SK-N-SH (cell line): ENCODE measurements at regions not wholly inside any gene's neighbourhood (a gene's known extent, or its start where the extent isn't known, plus 50 kb on each side); places are given as distances from the start of the nearest gene placed in this dataset.

Source experiments
- CTCF ChIA-PET: fragments of 300-600, 350-600 bp; formaldehyde crosslinking; extraction: SDS; loops from one replicate; lab custom pipeline; 2021; lab: Yijun Ruan, JAX
- POLR2A ChIA-PET: fragments of 350-600 bp; sonication (Branson Sonifier 250); formaldehyde crosslinking; extraction: SDS; loops from one replicate; lab custom pipeline; 2020; ENCODE audit warnings: antibody characterized with exemption, inconsistent platforms; lab: Yijun Ruan, JAX
- DNase-seq: peaks from one replicate; pipeline ENCODE4 v3.0.0; 2012
- H2AFZ ChIP-seq: fragments of 200-600 bp; sonication (generic); 2 replicates; pipeline ENCODE4 v1.8.1; 2016; ENCODE audit warnings: antibody characterized with exemption, mild to moderate bottlenecking, low read depth
- H3F3A ChIP-seq: fragments of 200-600 bp; sonication (generic); replicated peaks from 2 replicates; pipeline ENCODE3; 2016; ENCODE audit warnings: antibody characterized with exemption, mild to moderate bottlenecking; ENCODE audit not compliant: insufficient read depth
- H3K27ac ChIP-seq, 2 experiments: fragments of 200-500 bp in 1 of 2; fragments of 200-600 bp in 1 of 2; sonication (Bioruptor generic) in 1 of 2; sonication (generic), shearing (Covaris generic) in 1 of 2; 2 replicates each; pipeline versions ENCODE4 v1.5.1 to v1.6.1; 2014 to 2016; ENCODE audit warnings: low read depth in 2 of 2, inconsistent platforms in 1 of 2, low read length in 1 of 2, mild to moderate bottlenecking in 1 of 2, mixed read lengths in 1 of 2
- H3K27me3 ChIP-seq: fragments of 200-600 bp; sonication (generic), shearing (Covaris generic); 2 replicates; pipeline ENCODE4 v1.6.1; 2016; ENCODE audit warnings: mixed run types; ENCODE audit not compliant: insufficient read depth
- H3K36me3 ChIP-seq, 2 experiments: fragments of 200-500 bp in 1 of 2; fragments of 200-600 bp in 1 of 2; sonication (Bioruptor generic) in 1 of 2; sonication (generic) in 1 of 2; replicated peaks in 1 of 2; 2 replicates each; pipeline versions ENCODE3 to v1.5.1; 2014 to 2016; ENCODE audit warnings: low read length in 1 of 2, mild to moderate bottlenecking in 1 of 2; ENCODE audit not compliant: insufficient read depth in 2 of 2, control insufficient read depth in 1 of 2
- H3K4me1 ChIP-seq, 2 experiments: fragments of 200-500 bp in 1 of 2; fragments of 200-600 bp in 1 of 2; sonication (Bioruptor generic) in 1 of 2; sonication (generic), shearing (Covaris generic) in 1 of 2; 2 replicates each; pipeline versions ENCODE4 v1.5.1 to v1.6.1; 2014 to 2016; ENCODE audit warnings: low read depth in 1 of 2, low read length in 1 of 2, mixed run types in 1 of 2; ENCODE audit not compliant: insufficient read depth in 2 of 2, control insufficient read depth in 1 of 2
- H3K4me2 ChIP-seq: fragments of 200-600 bp; sonication (generic), shearing (Covaris generic); 2 replicates; pipeline ENCODE4 v1.6.1; 2017; ENCODE audit warnings: mixed run types
- H3K4me3 ChIP-seq, 2 experiments: fragments of 200-500 bp in 1 of 2; fragments of 200-600 bp in 1 of 2; sonication (Bioruptor generic) in 1 of 2; sonication (generic), shearing (Covaris generic) in 1 of 2; 2 replicates each; pipeline versions ENCODE4 v1.5.1 to v1.8.1; 2014 to 2016; ENCODE audit warnings: low read depth in 2 of 2, inconsistent platforms in 1 of 2, low read length in 1 of 2, mild to moderate bottlenecking in 1 of 2, mixed read lengths in 1 of 2, moderate library complexity in 1 of 2
- H3K79me2 ChIP-seq: fragments of 200-600 bp; sonication (generic); 2 replicates; pipeline ENCODE4 v1.8.1; 2017; ENCODE audit warnings: mild to moderate bottlenecking; ENCODE audit not compliant: insufficient read depth
- H3K9ac ChIP-seq: fragments of 200-600 bp; sonication (generic); 2 replicates; pipeline ENCODE4 v1.6.1; 2017; ENCODE audit warnings: mixed run types
- H3K9me2 ChIP-seq: fragments of 200-600 bp; sonication (generic); 2 replicates; pipeline ENCODE4 v1.6.1; 2017; ENCODE audit warnings: mixed run types
- H3K9me3 ChIP-seq: fragments of 200-600 bp; sonication (generic); 2 replicates; pipeline ENCODE4 v1.6.1; 2017; ENCODE audit warnings: mixed run types, mild to moderate bottlenecking, moderate library complexity
- H4K20me1 ChIP-seq: fragments of 200-600 bp; sonication (generic); 2 replicates; pipeline ENCODE4 v1.6.1; 2017; ENCODE audit warnings: mild to moderate bottlenecking, mixed run types; ENCODE audit not compliant: insufficient read depth
- CHD2 ChIP-seq: fragments of 150-350 bp; IDR thresholded peaks from 2 replicates; pipeline ENCODE4 v1.6.1; 2018; ENCODE audit warnings: low read length; ENCODE audit not compliant: partially characterized antibody
- EZH2phosphoT487 ChIP-seq: fragments of 200-600 bp; sonication (generic); IDR thresholded peaks from 2 replicates; pipeline ENCODE4 v1.6.1; 2017; ENCODE audit warnings: low read depth, mixed run types, mild to moderate bottlenecking, antibody characterized with exemption, moderate library complexity, borderline replicate concordance
- FOSL2 ChIP-seq: IDR thresholded peaks from 2 replicates; pipeline ENCODE4 v1.4.0; 2012; ENCODE audit warnings: low read depth, mild to moderate bottlenecking, moderate library complexity, borderline replicate concordance
- FOXM1 ChIP-seq: IDR thresholded peaks from 2 replicates; pipeline ENCODE4 v1.4.0; 2012; ENCODE audit warnings: low read depth, mild to moderate bottlenecking
- JUND ChIP-seq: IDR thresholded peaks from 2 replicates; pipeline ENCODE4 v1.4.0; 2012
- MEF2A ChIP-seq: IDR thresholded peaks from 2 replicates; pipeline ENCODE4 v1.4.0; 2012; ENCODE audit warnings: low read depth, borderline replicate concordance
- MXI1 ChIP-seq: IDR thresholded peaks from 2 replicates; pipeline ENCODE4 v1.6.1; 2012; ENCODE audit warnings: mild to moderate bottlenecking, low read depth, low read length, improper control_type of control experiment
- NFIC ChIP-seq: IDR thresholded peaks from 2 replicates; pipeline ENCODE4 v1.4.0; 2012; ENCODE audit warnings: borderline replicate concordance
- NRF1 ChIP-seq: IDR thresholded peaks from 2 replicates; pipeline ENCODE4 v1.6.1; 2012; ENCODE audit warnings: low read depth, mild to moderate bottlenecking, low read length
- POLR2AphosphoS5 ChIP-seq: IDR thresholded peaks from 2 replicates; pipeline ENCODE4 v1.6.1; 2012; ENCODE audit warnings: low read depth, low read length
- RAD21 ChIP-seq: IDR thresholded peaks from 2 replicates; pipeline ENCODE4 v1.6.1; 2012; ENCODE audit warnings: mild to moderate bottlenecking, low read length
- RCOR1 ChIP-seq: fragments of 150-350 bp; IDR thresholded peaks from 2 replicates; pipeline ENCODE4 v1.6.1; 2017; ENCODE audit warnings: antibody characterized with exemption, low read length
- RFX5 ChIP-seq: IDR thresholded peaks from 2 replicates; pipeline ENCODE4 v1.6.1; 2012; ENCODE audit warnings: mild to moderate bottlenecking, improper control_type of control experiment, low read length
- SIN3A ChIP-seq: IDR thresholded peaks from 2 replicates; pipeline ENCODE4 v1.6.1; 2012; ENCODE audit warnings: low read depth, mild to moderate bottlenecking, low read length, moderate library complexity, borderline replicate concordance
- SMC3 ChIP-seq: IDR thresholded peaks from 2 replicates; pipeline ENCODE4 v1.6.1; 2012; ENCODE audit warnings: low read depth, low read length, improper control_type of control experiment
- TAF1 ChIP-seq: IDR thresholded peaks from 2 replicates; pipeline ENCODE4 v1.6.1; 2012; ENCODE audit warnings: low read depth, mild to moderate bottlenecking, low read length, moderate library complexity, borderline replicate concordance
- TCF12 ChIP-seq: IDR thresholded peaks from 2 replicates; pipeline ENCODE4 v1.4.0; 2012
- TEAD4 ChIP-seq: IDR thresholded peaks from 2 replicates; pipeline ENCODE4 v1.4.0; 2012; ENCODE audit warnings: mild to moderate bottlenecking, borderline replicate concordance; ENCODE audit not compliant: insufficient read depth
- WGBS: methylation state at CpG from one replicate; pipeline ENCODE4 v1.1.6; 2017; ENCODE audit warnings: low lambda C conversion rate; 5-methylcytosine and 5-hydroxymethylcytosine counted together
- TF ChIP-seq, protein P1 (sequence below): fragments of 150-350 bp; IDR thresholded peaks from 2 replicates; pipeline ENCODE4 v1.6.1; 2017; ENCODE audit warnings: antibody characterized with exemption, low read length, low read depth, borderline replicate concordance
- TF ChIP-seq, protein P2 (sequence below): fragments of 200-600 bp; sonication (generic); IDR thresholded peaks from 2 replicates; pipeline ENCODE4 v1.6.1; 2017; ENCODE audit warnings: antibody characterized with exemption, mild to moderate bottlenecking, moderate library complexity
- TF ChIP-seq, protein P3 (sequence below): fragments of 150-350 bp; IDR thresholded peaks from 2 replicates; pipeline ENCODE4 v1.6.1; 2016; ENCODE audit warnings: mild to moderate bottlenecking, low read depth, low read length
- TF ChIP-seq, protein P4 (sequence below): IDR thresholded peaks from 2 replicates; pipeline ENCODE4 v1.4.0; 2012; ENCODE audit warnings: low read depth, borderline replicate concordance

DNA sequence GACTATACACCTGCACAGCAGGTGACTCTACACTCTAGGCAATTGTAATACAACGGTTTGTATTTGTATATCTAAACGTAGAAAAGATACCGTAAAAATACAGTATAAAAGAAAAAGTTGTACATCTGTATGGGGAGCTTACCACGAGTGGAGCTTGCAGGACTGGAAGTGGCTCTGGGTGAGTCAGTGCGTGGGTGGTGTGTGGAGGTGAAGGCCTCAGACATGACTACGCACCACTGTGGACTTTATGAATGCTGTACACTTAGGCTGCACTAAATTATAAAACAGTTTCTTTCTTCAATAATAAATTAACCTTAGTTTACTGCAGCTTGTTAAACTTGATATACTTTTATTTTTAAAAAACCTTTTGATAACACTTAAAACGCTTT is 85.0 kb upstream of the FAT1 start:
- no peak for DNase-seq
- ChIA-PET POLR2A (no interaction called here), CTCF (no interaction called here)
- H3K9me3 ChIP-seq: no peaks in the 10 kb centered on the region; the same call in 1 of the 2 replicates
- no peaks in the 10 kb centered on the region for H3K36me3 ChIP-seq
- peak overlapping the region; percentile 39; the same call in 1 of the 2 replicates for H3K4me2 ChIP-seq
- H3K9me2 ChIP-seq: no peaks in the 10 kb centered on the region
- H4K20me1 ChIP-seq: no peaks in the 10 kb centered on the region
- WGBS: 39% methylated on average over 7 of the region's 7 CpGs
- no peaks in the 10 kb centered on the region for H3K4me1 ChIP-seq
- H3F3A ChIP-seq: no peaks in the 10 kb centered on the region
- no peak for TF ChIP-seq NFIC
- TF ChIP-seq, protein P1, sequence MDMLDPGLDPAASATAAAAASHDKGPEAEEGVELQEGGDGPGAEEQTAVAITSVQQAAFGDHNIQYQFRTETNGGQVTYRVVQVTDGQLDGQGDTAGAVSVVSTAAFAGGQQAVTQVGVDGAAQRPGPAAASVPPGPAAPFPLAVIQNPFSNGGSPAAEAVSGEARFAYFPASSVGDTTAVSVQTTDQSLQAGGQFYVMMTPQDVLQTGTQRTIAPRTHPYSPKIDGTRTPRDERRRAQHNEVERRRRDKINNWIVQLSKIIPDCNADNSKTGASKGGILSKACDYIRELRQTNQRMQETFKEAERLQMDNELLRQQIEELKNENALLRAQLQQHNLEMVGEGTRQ: no peak
- no peak for TF ChIP-seq RAD21
- TF ChIP-seq JUND: no peak
- TF ChIP-seq, protein P2, sequence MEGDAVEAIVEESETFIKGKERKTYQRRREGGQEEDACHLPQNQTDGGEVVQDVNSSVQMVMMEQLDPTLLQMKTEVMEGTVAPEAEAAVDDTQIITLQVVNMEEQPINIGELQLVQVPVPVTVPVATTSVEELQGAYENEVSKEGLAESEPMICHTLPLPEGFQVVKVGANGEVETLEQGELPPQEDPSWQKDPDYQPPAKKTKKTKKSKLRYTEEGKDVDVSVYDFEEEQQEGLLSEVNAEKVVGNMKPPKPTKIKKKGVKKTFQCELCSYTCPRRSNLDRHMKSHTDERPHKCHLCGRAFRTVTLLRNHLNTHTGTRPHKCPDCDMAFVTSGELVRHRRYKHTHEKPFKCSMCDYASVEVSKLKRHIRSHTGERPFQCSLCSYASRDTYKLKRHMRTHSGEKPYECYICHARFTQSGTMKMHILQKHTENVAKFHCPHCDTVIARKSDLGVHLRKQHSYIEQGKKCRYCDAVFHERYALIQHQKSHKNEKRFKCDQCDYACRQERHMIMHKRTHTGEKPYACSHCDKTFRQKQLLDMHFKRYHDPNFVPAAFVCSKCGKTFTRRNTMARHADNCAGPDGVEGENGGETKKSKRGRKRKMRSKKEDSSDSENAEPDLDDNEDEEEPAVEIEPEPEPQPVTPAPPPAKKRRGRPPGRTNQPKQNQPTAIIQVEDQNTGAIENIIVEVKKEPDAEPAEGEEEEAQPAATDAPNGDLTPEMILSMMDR: no peak
- TF ChIP-seq CHD2: no peak
- TF ChIP-seq, protein P3, sequence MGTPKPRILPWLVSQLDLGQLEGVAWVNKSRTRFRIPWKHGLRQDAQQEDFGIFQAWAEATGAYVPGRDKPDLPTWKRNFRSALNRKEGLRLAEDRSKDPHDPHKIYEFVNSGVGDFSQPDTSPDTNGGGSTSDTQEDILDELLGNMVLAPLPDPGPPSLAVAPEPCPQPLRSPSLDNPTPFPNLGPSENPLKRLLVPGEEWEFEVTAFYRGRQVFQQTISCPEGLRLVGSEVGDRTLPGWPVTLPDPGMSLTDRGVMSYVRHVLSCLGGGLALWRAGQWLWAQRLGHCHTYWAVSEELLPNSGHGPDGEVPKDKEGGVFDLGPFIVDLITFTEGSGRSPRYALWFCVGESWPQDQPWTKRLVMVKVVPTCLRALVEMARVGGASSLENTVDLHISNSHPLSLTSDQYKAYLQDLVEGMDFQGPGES: no peak
- no peak for TF ChIP-seq FOSL2
- no peak for TF ChIP-seq FOXM1
- TF ChIP-seq MEF2A: no peak
- no peak for TF ChIP-seq TEAD4
- H3K27me3 ChIP-seq: no peaks in the 10 kb centered on the region
- H2AFZ ChIP-seq: peak overlapping the region; percentile 56; the same call in 1 of the 2 replicates
- H3K4me3 ChIP-seq: no peak overlapping the region
- H3K9ac ChIP-seq: no peak overlapping the region
- no peaks in the 10 kb centered on the region for H3K79me2 ChIP-seq
- no peak overlapping the region for H3K27ac ChIP-seq

DNA sequence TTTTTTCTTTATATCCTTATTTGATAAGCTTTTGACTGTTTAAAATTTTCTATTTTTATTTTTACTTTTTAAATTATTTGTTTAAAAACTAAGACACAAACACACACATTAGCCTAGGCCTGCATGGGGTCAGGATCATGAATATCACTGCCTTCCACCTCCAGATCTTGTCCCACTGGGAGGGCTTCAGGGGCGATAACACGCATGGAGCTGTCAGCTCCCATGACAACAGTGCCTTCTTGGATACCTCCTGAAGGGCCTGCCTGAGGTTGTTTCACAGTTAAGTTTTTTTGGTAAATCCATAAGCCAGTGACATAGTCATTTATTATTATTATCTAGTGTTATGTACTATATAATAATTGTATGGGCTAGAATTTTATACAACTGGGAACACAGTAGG is 85.4 kb upstream of the FAT1 start:
- H2AFZ ChIP-seq: no peak overlapping the region
- CTCF ChIA-PET: no interaction called here
- H3K4me2 ChIP-seq: no peak overlapping the region
- TF ChIP-seq FOXM1: no peak
- no peak for TF ChIP-seq TCF12
- no peak for TF ChIP-seq RFX5
- no peak for TF ChIP-seq POLR2AphosphoS5
- TF ChIP-seq, protein P4, sequence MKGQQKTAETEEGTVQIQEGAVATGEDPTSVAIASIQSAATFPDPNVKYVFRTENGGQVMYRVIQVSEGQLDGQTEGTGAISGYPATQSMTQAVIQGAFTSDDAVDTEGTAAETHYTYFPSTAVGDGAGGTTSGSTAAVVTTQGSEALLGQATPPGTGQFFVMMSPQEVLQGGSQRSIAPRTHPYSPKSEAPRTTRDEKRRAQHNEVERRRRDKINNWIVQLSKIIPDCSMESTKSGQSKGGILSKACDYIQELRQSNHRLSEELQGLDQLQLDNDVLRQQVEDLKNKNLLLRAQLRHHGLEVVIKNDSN: no peak
- TF ChIP-seq NRF1: no peak
- no peak for TF ChIP-seq TEAD4
- TF ChIP-seq RCOR1: no peak
- no peak for TF ChIP-seq TAF1
- TF ChIP-seq, protein P3: no peak
- TF ChIP-seq CHD2: no peak
- no peak for TF ChIP-seq MEF2A
- no peak for TF ChIP-seq MXI1
- TF ChIP-seq NFIC: no peak
- TF ChIP-seq EZH2phosphoT487: no peak
- no peak for TF ChIP-seq SIN3A
- no peak for TF ChIP-seq SMC3

More for the DNA sequence above, 85.4 kb upstream of the FAT1 start:
- Histone ChIP-seq H3K36me3 (no peaks in the 10 kb centered on the region), H3K4me1 (no peaks in the 10 kb centered on the region), H3F3A (no peaks in the 10 kb centered on the region), H3K27ac (no peak overlapping the region), H3K79me2 (no peaks in the 10 kb centered on the region), H3K27me3 (no peaks in the 10 kb centered on the region), H3K9me2 (no peaks in the 10 kb centered on the region), H3K9ac (no peak overlapping the region), H4K20me1 (no peaks in the 10 kb centered on the region), H3K4me3 (no peak overlapping the region), H3K9me3 (no peaks in the 10 kb centered on the region; the same call in 1 of the 2 replicates)
- WGBS: 37% methylated on average over 2 of the region's 2 CpGs
- POLR2A ChIA-PET: no interaction called here
- no peak for DNase-seq
